Neural crest cell (in vitro differentiated cells): ENCODE measurements at regions not wholly inside any gene's neighbourhood (a gene's known extent, or its start where the extent isn't known, plus 50 kb on each side); places are given as distances from the start of the nearest gene placed in this dataset.

Experiments
- DNase-seq: peaks from one replicate; pipeline ENCODE4 v3.0.0; 2021; ENCODE audit warnings: low read depth, mixed read lengths, low spot score
- H3K27ac Mint-ChIP-seq: one replicate; pipeline ENCODE4 v1.8.0; 2021; ENCODE audit warnings: mild to moderate bottlenecking, mixed read lengths; ENCODE audit not compliant: unreplicated experiment
- H3K27me3 Mint-ChIP-seq: 2 replicates; pipeline ENCODE4 v1.8.0; 2021; ENCODE audit warnings: low read depth, mild to moderate bottlenecking, mixed read lengths
- H3K36me3 Mint-ChIP-seq: 2 replicates; pipeline ENCODE4 v1.8.0; 2021; ENCODE audit warnings: low read depth, mild to moderate bottlenecking, mixed read lengths
- H3K4me1 Mint-ChIP-seq: 2 replicates; pipeline ENCODE4 v1.8.0; 2021; ENCODE audit warnings: mixed read lengths
- H3K4me3 Mint-ChIP-seq: one replicate; pipeline ENCODE4 v1.8.0; 2021; ENCODE audit warnings: mild to moderate bottlenecking, mixed read lengths
- H3K9me3 Mint-ChIP-seq: 2 replicates; pipeline ENCODE4 v1.8.0; 2021; ENCODE audit warnings: mixed read lengths
- CTCF ChIP-seq: fragments of 200-600 bp; sonication (generic); conservative IDR thresholded peaks from 2 replicates; pipeline ENCODE4 v1.5.0; 2021; ENCODE audit warnings: antibody characterized with exemption, mild to moderate bottlenecking

GRCh38 chr21:23017989-23018388 is 2019.8 kb downstream of the NCAM2 start:
- H3K9me3 Mint-ChIP-seq = peaks cover 3% of the 10 kb centered on the region
- no peak for DNase-seq
- no peaks in the 10 kb centered on the region for H3K27me3 Mint-ChIP-seq
- no peak for TF ChIP-seq CTCF
- H3K4me1 Mint-ChIP-seq = no peaks in the 10 kb centered on the region
- no peak overlapping the region for H3K4me3 Mint-ChIP-seq
- no peak overlapping the region for H3K27ac Mint-ChIP-seq
- H3K36me3 Mint-ChIP-seq = no peaks in the 10 kb centered on the region

GRCh38 chr21:23020969-23021368 is 2022.8 kb downstream of the NCAM2 start:
- no peak for TF ChIP-seq CTCF
- Mint-ChIP-seq H3K27me3 (no peaks in the 10 kb centered on the region), H3K4me3 (no peak overlapping the region), H3K4me1 (no peaks in the 10 kb centered on the region), H3K36me3 (no peaks in the 10 kb centered on the region), H3K9me3 (peaks cover 3% of the 10 kb centered on the region), H3K27ac (no peak overlapping the region)
- no peak for DNase-seq

- no peak for TF ChIP-seq CTCF
- DNase-seq = no peak
- H3K4me1 Mint-ChIP-seq = no peaks in the 10 kb centered on the region
- peaks cover 3% of the 10 kb centered on the region for H3K9me3 Mint-ChIP-seq
- H3K36me3 Mint-ChIP-seq = no peaks in the 10 kb centered on the region
- H3K27ac Mint-ChIP-seq = no peak overlapping the region
- H3K27me3 Mint-ChIP-seq = no peaks in the 10 kb centered on the region
- H3K4me3 Mint-ChIP-seq = no peak overlapping the region
These were observed 2023.3 kb downstream of the NCAM2 start for GRCh38 chr21:23021481-23021880.

GRCh38 chr21:23026878-23027277 is 2028.7 kb downstream of the NCAM2 start:
- TF ChIP-seq CTCF = no peak
- Mint-ChIP-seq H3K9me3 (peaks cover 7% of the 10 kb centered on the region), H3K27ac (no peak overlapping the region), H3K27me3 (no peaks in the 10 kb centered on the region), H3K4me1 (no peaks in the 10 kb centered on the region), H3K36me3 (no peaks in the 10 kb centered on the region), H3K4me3 (no peak overlapping the region)
- DNase-seq = no peak

- TF ChIP-seq CTCF = no peak
- Mint-ChIP-seq H3K4me3 (no peak overlapping the region), H3K4me1 (peaks cover 1% of the 10 kb centered on the region), H3K9me3 (no peaks in the 10 kb centered on the region), H3K36me3 (no peaks in the 10 kb centered on the region), H3K27me3 (no peaks in the 10 kb centered on the region), H3K27ac (no peak overlapping the region)
- DNase-seq = no peak
These were observed 2041.6 kb downstream of the NCAM2 start for GRCh38 chr21:23039846-23040245.

GRCh38 chr21:23045955-23046354 is 2047.7 kb downstream of the NCAM2 start:
- Mint-ChIP-seq H3K36me3 (no peaks in the 10 kb centered on the region), H3K27me3 (no peaks in the 10 kb centered on the region), H3K4me1 (no peaks in the 10 kb centered on the region), H3K9me3 (no peaks in the 10 kb centered on the region), H3K27ac (no peak overlapping the region), H3K4me3 (no peak overlapping the region)
- DNase-seq = no peak
- no peak for TF ChIP-seq CTCF
